Fibroblast of lung (primary cell): ENCODE measurements at regions not wholly inside any gene's neighbourhood (a gene's known extent, or its start where the extent isn't known, plus 50 kb on each side); places are given as distances from the start of the nearest gene placed in this dataset.

Experiments
- EZH2 ChIP-seq: IDR thresholded peaks from 2 replicates; pipeline ENCODE4 v1.5.1; 2012; ENCODE audit warnings: low read length, control low read depth, mild to moderate bottlenecking; ENCODE audit errors: missing control alignments
- TF ChIP-seq, protein P1 (sequence below), 2 donors: IDR thresholded peaks in 1 of 2; conservative IDR thresholded peaks in 1 of 2; 1 replicate in 1 of 2; 2 replicates in 1 of 2; pipeline ENCODE4 v1.5.1; 2011 to 2012; ENCODE audit warnings: low read length in 2 of 2, control low read depth in 1 of 2, inconsistent platforms in 1 of 2, low read depth in 1 of 2, mild to moderate bottlenecking in 1 of 2

DNA sequence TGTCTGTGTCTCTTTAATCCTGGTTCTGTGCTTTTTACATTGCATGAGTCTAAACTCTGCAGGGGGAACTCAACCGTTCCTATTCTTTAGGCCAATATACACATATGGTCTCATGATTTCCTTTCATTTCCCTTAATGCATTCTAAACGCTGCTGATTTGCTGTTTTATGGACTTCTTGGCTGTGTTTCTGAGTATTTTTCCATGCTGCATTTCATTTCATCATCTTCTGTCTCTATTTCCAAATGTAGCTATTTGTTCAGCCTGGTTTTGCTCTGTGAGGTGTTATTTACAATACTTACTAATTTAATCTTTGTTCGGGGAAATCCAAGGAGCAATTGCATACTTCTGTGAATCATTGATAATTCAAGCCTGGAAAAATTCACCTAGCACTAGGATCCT lies 897.2 kb downstream of the TSN start:
- TF ChIP-seq, protein P1, sequence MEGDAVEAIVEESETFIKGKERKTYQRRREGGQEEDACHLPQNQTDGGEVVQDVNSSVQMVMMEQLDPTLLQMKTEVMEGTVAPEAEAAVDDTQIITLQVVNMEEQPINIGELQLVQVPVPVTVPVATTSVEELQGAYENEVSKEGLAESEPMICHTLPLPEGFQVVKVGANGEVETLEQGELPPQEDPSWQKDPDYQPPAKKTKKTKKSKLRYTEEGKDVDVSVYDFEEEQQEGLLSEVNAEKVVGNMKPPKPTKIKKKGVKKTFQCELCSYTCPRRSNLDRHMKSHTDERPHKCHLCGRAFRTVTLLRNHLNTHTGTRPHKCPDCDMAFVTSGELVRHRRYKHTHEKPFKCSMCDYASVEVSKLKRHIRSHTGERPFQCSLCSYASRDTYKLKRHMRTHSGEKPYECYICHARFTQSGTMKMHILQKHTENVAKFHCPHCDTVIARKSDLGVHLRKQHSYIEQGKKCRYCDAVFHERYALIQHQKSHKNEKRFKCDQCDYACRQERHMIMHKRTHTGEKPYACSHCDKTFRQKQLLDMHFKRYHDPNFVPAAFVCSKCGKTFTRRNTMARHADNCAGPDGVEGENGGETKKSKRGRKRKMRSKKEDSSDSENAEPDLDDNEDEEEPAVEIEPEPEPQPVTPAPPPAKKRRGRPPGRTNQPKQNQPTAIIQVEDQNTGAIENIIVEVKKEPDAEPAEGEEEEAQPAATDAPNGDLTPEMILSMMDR (conservative IDR thresholded peaks at IDR 0.05 in 1 of 2, IDR thresholded peaks at IDR 0.05 in 1 of 2; ENCODE audit: low read depth in 1 of 2, low read length in 2 of 2) = no peak
- no peak for TF ChIP-seq EZH2
